GM12872 (cell line): ENCODE measurements at regions not wholly inside any gene's neighbourhood (a gene's known extent, or its start where the extent isn't known, plus 50 kb on each side); places are given as distances from the start of the nearest gene placed in this dataset.

Experiments
- TF ChIP-seq, protein P1 (sequence below): IDR thresholded peaks from 3 replicates; pipeline ENCODE4 v1.5.1; 2011; ENCODE audit warnings: low read depth, mild to moderate bottlenecking, low read length, moderate library complexity; ENCODE audit not compliant: insufficient read depth

DNA sequence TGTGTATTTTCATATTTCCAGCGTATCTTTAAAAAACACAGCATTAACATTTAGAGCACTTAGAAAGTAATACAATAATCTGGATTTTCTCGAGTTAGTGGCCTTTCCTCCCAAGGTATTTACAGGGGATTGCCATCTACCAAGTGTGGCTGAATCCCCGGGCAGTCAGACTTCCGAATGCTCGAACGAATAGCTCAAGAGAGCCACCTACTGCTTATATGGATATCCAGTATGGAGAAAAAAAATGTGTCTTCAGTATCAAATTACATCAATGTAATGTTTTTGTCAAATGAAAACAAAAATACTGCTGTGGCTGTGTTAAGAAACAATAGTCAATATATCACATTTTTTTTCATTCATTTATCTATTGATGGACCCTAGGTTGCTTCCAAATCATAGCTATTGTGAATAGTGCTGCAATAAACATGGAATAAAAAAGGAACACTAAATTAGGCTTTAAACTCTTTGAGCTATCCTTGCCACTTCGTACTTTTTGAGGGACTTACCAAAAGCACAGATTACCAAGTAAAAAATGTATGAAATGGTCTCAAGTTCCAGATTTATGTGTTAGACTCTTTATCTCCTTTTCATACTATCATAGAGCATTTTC, 654.5 kb upstream of the PTCHD4 start:
- TF ChIP-seq, protein P1, sequence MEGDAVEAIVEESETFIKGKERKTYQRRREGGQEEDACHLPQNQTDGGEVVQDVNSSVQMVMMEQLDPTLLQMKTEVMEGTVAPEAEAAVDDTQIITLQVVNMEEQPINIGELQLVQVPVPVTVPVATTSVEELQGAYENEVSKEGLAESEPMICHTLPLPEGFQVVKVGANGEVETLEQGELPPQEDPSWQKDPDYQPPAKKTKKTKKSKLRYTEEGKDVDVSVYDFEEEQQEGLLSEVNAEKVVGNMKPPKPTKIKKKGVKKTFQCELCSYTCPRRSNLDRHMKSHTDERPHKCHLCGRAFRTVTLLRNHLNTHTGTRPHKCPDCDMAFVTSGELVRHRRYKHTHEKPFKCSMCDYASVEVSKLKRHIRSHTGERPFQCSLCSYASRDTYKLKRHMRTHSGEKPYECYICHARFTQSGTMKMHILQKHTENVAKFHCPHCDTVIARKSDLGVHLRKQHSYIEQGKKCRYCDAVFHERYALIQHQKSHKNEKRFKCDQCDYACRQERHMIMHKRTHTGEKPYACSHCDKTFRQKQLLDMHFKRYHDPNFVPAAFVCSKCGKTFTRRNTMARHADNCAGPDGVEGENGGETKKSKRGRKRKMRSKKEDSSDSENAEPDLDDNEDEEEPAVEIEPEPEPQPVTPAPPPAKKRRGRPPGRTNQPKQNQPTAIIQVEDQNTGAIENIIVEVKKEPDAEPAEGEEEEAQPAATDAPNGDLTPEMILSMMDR: peak; percentile 43; the same call in 1 of the 3 replicates

DNA sequence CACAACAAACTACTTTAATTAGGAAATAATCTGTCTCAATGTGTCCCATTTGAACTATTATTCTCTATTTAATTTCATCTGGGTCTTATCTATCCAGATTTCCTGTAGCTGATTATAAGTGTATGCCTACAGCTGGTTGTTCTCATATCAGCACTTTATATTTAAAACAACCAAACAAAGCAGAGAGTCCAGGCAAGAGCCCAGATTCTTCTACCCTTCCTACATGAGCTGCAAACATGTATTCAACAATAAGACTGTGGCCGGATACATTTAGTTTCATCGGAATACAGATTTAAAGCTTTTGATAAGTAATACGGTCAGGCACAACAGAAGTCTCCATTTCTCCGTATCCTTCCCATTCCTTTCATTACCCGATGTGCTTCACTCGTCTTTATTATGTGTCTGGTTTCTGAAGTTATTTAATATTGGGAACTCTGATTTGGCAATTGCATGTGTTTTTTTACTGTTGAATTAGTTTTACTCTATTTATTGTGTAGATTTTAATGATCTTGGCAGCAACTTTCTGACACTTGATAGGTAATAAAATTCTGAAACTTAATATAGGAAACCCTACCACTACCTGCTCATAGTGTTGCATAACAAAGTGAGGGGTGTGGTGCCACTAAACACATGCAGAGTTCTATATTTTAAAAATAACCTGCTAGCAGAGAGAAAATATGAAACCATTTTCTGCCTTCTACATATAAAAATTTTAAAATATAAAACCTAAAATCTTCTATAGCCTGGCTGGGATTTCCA, 653.5 kb upstream of the PTCHD4 start:
- TF ChIP-seq, protein P1: no peak

GRCh38 chr6:48757661-48758060, 646.7 kb upstream of the PTCHD4 start:
- TF ChIP-seq, protein P1: no peak

DNA sequence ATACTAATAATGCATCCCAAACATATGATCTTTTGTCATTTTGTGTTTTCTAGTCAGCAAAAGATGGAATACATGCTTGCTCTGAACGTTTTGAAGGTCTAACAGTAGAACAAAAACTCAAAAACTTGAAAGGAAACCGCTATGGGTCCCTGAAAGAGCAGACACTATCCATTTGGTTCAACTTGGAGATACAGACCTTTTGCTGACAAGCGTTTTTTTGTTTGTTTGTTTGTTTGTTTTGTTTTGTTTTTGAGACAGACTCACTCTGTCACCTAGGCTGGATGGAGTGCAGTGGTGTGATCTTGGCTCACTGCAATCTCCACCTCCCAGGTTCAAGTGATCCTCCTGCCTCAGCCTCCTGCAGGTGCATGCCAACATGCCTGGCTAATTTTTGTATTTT, 644.3 kb upstream of the PTCHD4 start:
- TF ChIP-seq, protein P1: no peak

DNA sequence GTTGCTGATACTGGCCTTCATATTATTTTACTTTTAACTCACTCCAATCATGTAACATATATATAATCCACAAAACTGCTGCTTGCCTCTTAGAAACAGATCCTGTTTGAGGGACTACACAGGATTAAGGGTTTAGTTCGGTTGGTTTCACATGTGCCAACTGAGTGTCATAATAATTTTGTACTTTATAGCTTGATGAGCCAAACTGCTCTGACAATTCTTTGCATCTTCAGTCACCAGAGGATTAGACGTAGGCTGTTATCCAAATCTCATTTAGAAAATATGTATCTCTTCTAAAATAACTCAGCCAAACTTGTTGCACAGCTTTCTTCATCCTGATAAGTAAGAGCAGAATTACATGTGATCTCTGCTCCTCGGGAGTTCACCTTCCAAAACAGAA, 643.6 kb upstream of the PTCHD4 start:
- TF ChIP-seq, protein P1: no peak

GRCh38 chr6:48750861-48751260, 639.9 kb upstream of the PTCHD4 start:
- TF ChIP-seq, protein P1: no peak

GRCh38 chr6:48747471-48747870, 636.5 kb upstream of the PTCHD4 start:
- TF ChIP-seq, protein P1: no peak
